Endothelial cell of umbilical vein (primary cell): ENCODE measurements at regions not wholly inside any gene's neighbourhood (a gene's known extent, or its start where the extent isn't known, plus 50 kb on each side); places are given as distances from the start of the nearest gene placed in this dataset.

Experiments used
- CTCF ChIP-seq, 2 donors: IDR thresholded peaks; 1 replicate in 1 of 2; 2 replicates in 1 of 2; pipeline ENCODE4 v1.5.1; 2011; ENCODE audit warnings: low read length in 2 of 2, mild to moderate bottlenecking in 2 of 2, moderate library complexity in 2 of 2, control low read depth in 1 of 2, inconsistent platforms in 1 of 2, low read depth in 1 of 2; ENCODE audit not compliant: insufficient read depth in 1 of 2; ENCODE audit errors: extremely low read depth in 1 of 2
- EZH2 ChIP-seq: IDR thresholded peaks from 2 replicates; pipeline ENCODE4 v1.6.1; 2012; ENCODE audit warnings: borderline replicate concordance, low read depth, mild to moderate bottlenecking, moderate library complexity, low read length, inconsistent platforms; ENCODE audit not compliant: severe bottlenecking
- GATA2 ChIP-seq: IDR thresholded peaks from 2 replicates; pipeline ENCODE4 v1.7.0; 2011; ENCODE audit warnings: low read depth, mild to moderate bottlenecking, moderate library complexity, mixed read lengths, low read length; ENCODE audit not compliant: insufficient read length, insufficient read depth
- MYC ChIP-seq: IDR thresholded peaks from one replicate; pipeline ENCODE4 v1.6.1; 2011; ENCODE audit warnings: mild to moderate bottlenecking, low read depth, low read length
- POLR2A ChIP-seq: IDR thresholded peaks from 2 replicates; pipeline ENCODE4 v1.6.1; 2012; ENCODE audit warnings: low read depth, mild to moderate bottlenecking, control low read depth, low read length
- POLR2AphosphoS5 ChIP-seq: IDR thresholded peaks from 2 replicates; pipeline ENCODE4 v1.6.1; 2012; ENCODE audit warnings: low read depth, mild to moderate bottlenecking, control low read depth, low read length, moderate library complexity; ENCODE audit not compliant: insufficient read depth

- TF ChIP-seq EZH2 = no peak
- no peak for TF ChIP-seq CTCF (IDR thresholded peaks at IDR 0.05; ENCODE audit: extremely low read depth in 1 of 2, insufficient read depth in 1 of 2, low read depth in 1 of 2, low read length in 2 of 2)
- TF ChIP-seq MYC = no peak
- no peak for TF ChIP-seq GATA2
- TF ChIP-seq POLR2A = no peak
- TF ChIP-seq POLR2AphosphoS5 = no peak
Observed at GRCh38 chr18:70448588-70448987, 159.7 kb downstream of the SOCS6 start.
